AG09319 (cell line): ENCODE measurements at regions not wholly inside any gene's neighbourhood (a gene's known extent, or its start where the extent isn't known, plus 50 kb on each side); places are given as distances from the start of the nearest gene placed in this dataset.

Experiments
- DNase-seq: peaks from one replicate; pipeline ENCODE4 v3.0.0-alpha.2; 2010; ENCODE audit warnings: low read depth; ENCODE audit errors: extremely low read depth
- CTCF ChIP-seq: IDR thresholded peaks from 2 replicates; pipeline ENCODE4 v1.5.1; 2011; ENCODE audit warnings: low read depth, mild to moderate bottlenecking, inconsistent platforms, low read length, moderate library complexity

DNA sequence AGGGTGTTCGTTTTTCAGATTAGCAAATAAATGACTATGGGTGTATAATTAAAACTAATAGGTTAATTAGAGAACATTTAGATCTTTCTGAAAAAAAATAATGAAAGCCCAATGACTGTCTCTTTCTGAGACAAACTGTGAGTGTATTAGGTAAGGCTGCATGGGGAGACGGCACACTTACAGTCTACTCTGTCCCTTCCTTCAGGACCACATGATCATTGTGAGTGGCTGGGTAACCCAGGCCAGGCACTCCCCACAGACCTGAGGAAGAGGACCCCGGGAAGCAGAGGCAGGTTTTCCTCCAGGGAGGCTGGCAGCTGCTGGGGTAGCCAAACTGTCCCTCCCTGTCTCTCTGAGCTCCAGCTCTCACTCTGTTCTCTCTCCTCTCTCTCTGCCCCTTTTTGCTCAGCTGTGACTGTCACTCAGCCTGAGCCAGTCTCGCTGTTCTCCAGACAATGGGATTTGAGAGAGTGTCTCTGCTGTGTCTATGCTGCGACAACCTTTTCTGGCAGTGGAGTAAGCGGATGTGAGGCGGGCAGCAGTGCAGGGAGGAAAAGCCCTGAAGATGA lies 83.1 kb upstream of the NCAM1 start:
- DNase-seq, result no peak
- no peak for TF ChIP-seq CTCF

GRCh38 chr11:112880495-112880894 lies 80.7 kb upstream of the NCAM1 start:
- no peak for TF ChIP-seq CTCF
- no peak for DNase-seq

DNA sequence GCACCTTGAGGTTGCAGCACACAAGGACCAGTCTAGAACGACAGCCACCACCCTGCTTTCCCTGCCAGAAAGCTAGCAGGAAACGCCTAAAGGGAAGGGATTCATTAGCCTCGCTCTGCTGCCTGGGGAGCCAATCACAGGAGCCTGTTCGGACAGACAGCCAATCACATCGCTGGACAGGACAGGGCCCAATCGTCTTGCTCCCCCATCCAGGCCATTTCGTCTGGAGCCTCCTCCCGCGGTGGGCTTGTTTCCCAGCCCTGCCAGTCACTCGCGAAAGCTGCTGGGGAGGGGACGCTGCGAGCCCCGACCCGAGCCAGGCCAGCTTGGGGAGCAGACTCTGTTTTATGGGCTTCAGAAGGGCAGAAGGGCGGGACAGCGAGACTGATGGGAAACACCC lies 79.8 kb upstream of the NCAM1 start:
- no peak for TF ChIP-seq CTCF
- DNase-seq, result no peak

DNA sequence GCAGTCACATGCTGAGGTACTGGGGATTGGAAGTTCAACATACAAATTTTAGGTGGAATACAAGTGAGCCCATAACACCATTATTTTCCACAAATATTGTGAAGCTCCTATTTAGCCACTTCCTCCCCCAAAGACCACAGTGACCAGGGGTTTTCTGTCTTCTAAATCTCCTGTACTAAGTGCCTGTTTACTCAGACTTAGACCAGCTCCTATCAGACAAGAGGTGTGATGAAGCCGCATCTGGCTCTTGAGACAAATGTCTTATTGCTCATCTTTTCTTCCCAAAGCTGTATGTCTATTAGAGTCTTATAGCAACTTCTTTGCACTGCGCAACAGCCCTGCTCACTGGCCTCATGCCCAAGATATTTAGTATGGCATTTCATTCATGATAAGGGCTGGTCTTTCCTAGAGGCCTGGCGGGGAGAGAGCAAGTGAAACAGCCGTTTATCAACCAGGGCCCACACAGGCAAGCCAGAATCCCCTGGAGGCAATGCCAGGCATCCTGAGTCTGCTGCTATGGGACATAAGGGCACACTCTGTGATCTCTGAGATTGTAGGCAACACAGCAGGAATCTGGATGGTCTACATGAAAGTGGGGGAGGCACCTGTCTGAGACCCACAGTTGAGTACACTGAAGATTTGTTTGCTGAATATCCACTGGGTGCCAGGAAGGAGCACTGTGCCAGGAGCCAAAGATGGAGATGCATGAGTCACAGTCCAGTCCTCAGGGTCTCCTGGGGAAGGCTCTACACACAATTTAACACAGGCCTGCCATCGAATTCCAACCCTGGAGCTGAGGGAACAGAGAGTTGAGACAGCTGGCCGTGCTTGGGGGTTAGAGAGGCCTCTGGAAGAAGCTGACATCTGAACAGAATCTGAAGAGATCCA lies 78.5 kb upstream of the NCAM1 start:
- no peak for TF ChIP-seq CTCF
- DNase-seq, result no peak

DNA sequence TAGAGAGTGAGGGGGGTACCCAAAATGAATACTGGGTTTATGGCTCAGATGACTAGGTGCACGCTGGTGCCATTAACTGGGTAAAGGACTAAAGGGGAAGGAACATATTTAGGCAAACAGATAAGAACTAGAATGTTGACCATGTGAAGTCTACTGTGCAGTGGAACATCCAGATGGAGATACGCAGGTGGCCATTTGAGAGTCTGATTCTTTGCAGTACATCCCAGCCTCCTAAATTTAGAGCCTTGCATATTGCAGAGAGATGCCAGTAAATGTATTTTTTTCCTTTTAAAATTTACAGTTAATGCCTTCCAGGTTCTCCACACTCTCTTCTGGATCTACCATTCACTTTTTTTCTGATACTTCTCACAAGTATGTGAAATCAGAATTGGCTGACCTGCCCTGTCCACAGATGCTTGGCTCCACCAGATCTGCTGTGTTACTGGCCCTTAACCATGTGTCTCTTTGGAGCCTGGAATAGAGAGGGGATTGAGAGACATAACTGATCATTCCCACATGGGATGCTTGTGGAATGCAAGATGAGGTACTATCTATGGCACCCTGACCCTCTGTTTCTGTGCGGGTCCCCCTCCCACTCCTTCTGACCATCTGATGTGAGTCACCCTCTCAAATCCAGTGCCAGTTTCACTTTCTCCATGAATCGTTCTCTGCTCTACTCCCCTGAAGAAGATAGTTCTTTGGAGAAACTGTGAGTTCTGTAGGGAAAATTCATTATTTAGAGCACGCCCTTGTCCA lies 77.0 kb upstream of the NCAM1 start:
- TF ChIP-seq CTCF, result no peak
- DNase-seq, result no peak

DNA sequence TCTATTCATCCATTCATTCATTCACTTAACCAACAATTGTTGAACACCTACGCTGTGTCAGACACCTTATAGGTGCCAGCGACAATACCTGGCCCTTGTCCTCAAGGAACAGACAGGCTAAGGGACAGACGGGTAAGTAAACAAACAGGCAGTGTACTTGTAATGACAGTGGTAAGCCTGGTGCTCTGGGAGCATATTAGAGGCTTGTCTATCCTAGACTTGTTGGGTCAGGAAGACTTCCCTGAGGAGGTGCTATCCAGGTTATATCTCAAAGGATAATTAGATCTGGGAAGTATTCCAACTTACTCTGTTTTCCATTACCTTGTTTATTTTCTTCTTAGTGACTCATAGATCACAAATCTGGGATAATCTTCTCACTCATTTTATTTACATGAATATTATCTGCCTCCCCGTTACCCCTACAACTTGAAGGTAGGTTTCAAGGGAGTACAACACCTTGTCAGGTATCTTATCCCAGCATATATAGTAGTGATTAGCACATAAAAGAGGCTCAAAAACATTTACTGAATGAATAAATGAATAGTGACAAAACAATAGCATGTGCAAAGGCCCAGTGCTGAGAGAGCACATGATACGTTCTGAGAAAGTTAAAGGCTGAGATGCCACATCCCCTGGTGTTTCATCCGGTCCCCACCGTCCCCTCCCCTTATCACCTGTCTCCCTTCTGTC lies 75.3 kb upstream of the NCAM1 start:
- DNase-seq, result no peak
- no peak for TF ChIP-seq CTCF
